ENCODE measurements at regions not wholly inside any gene's neighbourhood (a gene's known extent, or its start where the extent isn't known, plus 50 kb on each side); places are given as distances from the start of the nearest gene placed in this dataset.

DNA sequence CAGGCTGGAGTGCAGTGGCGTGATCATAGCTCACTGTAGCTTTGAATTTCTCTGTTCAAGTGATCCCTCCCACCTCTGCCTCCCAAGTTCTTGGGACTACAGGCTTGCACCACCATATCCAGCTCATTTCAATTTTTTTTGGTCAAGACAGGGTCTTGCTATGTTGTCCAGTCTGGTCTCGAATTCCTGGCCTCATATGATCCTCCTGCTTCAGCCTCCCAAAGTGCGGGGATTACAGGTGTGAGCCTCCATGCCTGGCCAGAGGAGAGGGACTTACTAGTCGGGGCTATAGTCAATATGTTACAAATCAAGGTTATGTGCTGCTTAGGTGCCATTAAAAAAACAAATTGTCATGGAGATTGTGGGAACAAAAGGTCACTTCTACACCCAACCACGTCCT is 105.3 kb upstream of the GALNT17 start:
- TF ChIP-seq, protein P1, sequence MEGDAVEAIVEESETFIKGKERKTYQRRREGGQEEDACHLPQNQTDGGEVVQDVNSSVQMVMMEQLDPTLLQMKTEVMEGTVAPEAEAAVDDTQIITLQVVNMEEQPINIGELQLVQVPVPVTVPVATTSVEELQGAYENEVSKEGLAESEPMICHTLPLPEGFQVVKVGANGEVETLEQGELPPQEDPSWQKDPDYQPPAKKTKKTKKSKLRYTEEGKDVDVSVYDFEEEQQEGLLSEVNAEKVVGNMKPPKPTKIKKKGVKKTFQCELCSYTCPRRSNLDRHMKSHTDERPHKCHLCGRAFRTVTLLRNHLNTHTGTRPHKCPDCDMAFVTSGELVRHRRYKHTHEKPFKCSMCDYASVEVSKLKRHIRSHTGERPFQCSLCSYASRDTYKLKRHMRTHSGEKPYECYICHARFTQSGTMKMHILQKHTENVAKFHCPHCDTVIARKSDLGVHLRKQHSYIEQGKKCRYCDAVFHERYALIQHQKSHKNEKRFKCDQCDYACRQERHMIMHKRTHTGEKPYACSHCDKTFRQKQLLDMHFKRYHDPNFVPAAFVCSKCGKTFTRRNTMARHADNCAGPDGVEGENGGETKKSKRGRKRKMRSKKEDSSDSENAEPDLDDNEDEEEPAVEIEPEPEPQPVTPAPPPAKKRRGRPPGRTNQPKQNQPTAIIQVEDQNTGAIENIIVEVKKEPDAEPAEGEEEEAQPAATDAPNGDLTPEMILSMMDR (IDR thresholded peaks at IDR 0.05): no peak
- no peak for TF ChIP-seq POLR2A (IDR thresholded peaks at IDR 0.05)
